ENCODE measurements at regions not wholly inside any gene's neighbourhood (a gene's known extent, or its start where the extent isn't known, plus 50 kb on each side); places are given as distances from the start of the nearest gene placed in this dataset.

DNA sequence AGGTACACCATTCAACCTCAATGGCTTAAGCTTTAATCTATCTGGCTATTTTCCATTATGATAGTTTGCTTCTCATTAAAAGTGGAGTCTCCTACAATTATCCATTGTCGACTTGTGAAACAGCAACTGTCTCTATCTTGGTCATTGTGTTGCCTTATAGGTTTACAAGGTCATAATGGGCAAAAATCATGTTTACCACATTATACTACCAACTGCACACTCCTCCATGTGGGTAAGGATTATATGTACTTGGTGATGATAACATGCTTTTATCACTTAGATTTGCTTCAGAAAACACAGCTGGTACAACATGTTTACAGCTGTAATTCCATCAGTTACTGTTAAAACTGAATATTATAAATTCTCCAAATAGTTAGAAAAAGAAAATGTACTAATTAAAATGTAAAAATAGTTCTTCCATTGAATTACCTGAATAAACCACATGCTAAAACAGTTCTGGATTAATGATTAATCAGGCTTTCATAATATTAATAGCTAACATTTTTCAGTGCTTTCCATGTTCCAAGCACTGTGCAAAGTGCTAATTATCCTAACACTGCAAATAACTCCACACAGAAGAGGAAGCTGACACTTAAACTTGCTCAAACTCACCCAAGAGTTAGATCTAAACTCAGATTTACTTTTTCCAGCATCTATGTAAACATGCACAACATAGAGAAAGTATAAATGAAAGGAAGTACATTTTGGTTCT is 96.7 kb downstream of the OGFRL1 start:
- DNase-seq (no peak), ATAC-seq (peak; percentile 69)
- H3K4me1 ChIP-seq = peaks cover 14 to 47% of the 10 kb centered on the region in 2 donors
- no peaks in the 10 kb centered on the region for H3K27me3 ChIP-seq
- H3K36me3 ChIP-seq = no peaks in the 10 kb centered on the region
- peak overlapping the region; percentile 28 to 33 for H3K27ac ChIP-seq
- no peak overlapping the region for H3K4me3 ChIP-seq
- no peaks in the 10 kb centered on the region for H3K9me3 ChIP-seq
- intact Hi-C loops (cut with DNase I) = loop anchor here in 1 of 2 donors (10.0 kb wide), 1 partner anchor 120 kb away; no protein-coding TSS in a partner anchor
- TF ChIP-seq, protein P1, sequence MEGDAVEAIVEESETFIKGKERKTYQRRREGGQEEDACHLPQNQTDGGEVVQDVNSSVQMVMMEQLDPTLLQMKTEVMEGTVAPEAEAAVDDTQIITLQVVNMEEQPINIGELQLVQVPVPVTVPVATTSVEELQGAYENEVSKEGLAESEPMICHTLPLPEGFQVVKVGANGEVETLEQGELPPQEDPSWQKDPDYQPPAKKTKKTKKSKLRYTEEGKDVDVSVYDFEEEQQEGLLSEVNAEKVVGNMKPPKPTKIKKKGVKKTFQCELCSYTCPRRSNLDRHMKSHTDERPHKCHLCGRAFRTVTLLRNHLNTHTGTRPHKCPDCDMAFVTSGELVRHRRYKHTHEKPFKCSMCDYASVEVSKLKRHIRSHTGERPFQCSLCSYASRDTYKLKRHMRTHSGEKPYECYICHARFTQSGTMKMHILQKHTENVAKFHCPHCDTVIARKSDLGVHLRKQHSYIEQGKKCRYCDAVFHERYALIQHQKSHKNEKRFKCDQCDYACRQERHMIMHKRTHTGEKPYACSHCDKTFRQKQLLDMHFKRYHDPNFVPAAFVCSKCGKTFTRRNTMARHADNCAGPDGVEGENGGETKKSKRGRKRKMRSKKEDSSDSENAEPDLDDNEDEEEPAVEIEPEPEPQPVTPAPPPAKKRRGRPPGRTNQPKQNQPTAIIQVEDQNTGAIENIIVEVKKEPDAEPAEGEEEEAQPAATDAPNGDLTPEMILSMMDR (IDR thresholded peaks at IDR 0.05) = no peak

GRCh38 chr6:71386215-71386614 is 97.6 kb downstream of the OGFRL1 start:
- TF ChIP-seq, protein P1 (IDR thresholded peaks at IDR 0.05) = no peak
- ATAC-seq = no peak
- H3K27ac ChIP-seq = no peak overlapping the region
- no peaks in the 10 kb centered on the region for H3K9me3 ChIP-seq
- peaks cover 14 to 51% of the 10 kb centered on the region in 2 donors for H3K4me1 ChIP-seq
- H3K36me3 ChIP-seq = no peaks in the 10 kb centered on the region
- intact Hi-C loops (cut with DNase I) = loop anchor here in 1 of 2 donors (10.0 kb wide), 1 partner anchor 119 kb away; no protein-coding TSS in a partner anchor
- H3K4me3 ChIP-seq = no peak overlapping the region
- DNase-seq = no peak
- no peaks in the 10 kb centered on the region for H3K27me3 ChIP-seq

DNA sequence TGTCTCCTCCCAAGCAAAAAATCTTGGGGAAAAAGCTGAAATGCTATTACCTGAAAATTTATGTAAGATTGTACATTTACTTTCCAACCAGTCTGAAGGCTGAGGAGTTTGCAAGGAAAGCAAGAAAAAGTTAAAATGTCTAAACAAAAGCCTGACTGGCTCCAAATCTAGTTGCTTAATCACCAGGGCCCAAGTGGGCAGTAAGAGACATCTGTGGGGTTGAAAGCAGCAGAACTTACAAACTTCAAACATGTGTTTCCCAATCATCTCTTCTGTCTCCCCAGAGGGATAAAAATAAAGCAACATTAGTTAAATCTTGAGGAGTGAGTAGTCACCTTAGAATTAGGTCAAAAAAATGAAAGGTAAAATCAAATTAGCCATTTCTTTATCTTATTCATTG is 98.6 kb downstream of the OGFRL1 start:
- Histone ChIP-seq H3K36me3 (no peaks in the 10 kb centered on the region), H3K9me3 (no peaks in the 10 kb centered on the region), H3K4me1 (peaks cover 14 to 51% of the 10 kb centered on the region in 2 donors), H3K27me3 (no peaks in the 10 kb centered on the region), H3K4me3 (no peak overlapping the region), H3K27ac (peak overlapping the region; percentile 10 to 45)
- ATAC-seq = peak; percentile 14
- DNase-seq = no peak
- TF ChIP-seq, protein P1 (IDR thresholded peaks at IDR 0.05) = no peak
- intact Hi-C loops (cut with DNase I) = loop anchor here in 1 of 2 donors (10.0 kb wide), 1 partner anchor 118 kb away; no protein-coding TSS in a partner anchor

DNA sequence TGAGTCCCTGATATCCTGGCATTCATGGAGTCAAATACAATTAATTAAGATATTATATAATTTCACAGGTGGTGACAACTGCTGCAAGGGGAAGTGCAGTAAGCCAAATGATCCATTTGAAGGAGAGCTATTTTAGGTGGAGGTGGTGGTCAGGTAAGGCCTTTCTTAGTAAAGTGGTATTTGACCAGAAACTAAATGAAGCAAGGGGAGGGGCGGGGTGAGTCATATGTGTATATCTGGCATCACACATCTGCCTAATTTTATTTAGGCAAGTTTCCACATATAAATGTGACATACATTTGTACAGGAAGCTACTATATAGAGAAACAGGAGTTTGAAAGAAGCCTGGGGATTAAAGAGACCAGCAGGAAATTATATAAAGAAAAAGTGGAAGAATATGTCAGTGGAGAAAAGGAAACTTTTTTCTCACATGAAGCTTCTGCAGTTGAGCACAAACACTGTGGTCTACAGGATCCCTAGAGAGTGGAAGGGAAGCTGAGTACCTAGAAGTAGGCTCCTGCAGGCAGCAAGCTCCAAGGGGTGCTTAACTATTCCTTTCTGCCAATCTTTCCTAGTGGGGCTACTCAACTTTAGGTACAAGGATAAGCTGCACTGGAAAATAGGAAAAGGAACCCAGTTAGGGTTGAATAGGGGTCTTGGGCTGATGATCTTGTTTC is 99.6 kb downstream of the OGFRL1 start:
- TF ChIP-seq, protein P1 (IDR thresholded peaks at IDR 0.05) = no peak
- H3K4me3 ChIP-seq = no peak overlapping the region
- H3K27me3 ChIP-seq = no peaks in the 10 kb centered on the region
- H3K4me1 ChIP-seq = peaks cover 17 to 51% of the 10 kb centered on the region in 2 donors
- intact Hi-C loops (cut with DNase I) = loop anchor here in 1 of 2 donors (10.0 kb wide), 1 partner anchor 117 kb away; no protein-coding TSS in a partner anchor
- no peaks in the 10 kb centered on the region for H3K36me3 ChIP-seq
- DNase-seq (no peak), ATAC-seq (peak; percentile 21)
- no peaks in the 10 kb centered on the region for H3K9me3 ChIP-seq
- peak overlapping the region; percentile 21 to 45 for H3K27ac ChIP-seq

All from left lung (tissue), 4 donors.